ENCODE measurements at regions not wholly inside any gene's neighbourhood (a gene's known extent, or its start where the extent isn't known, plus 50 kb on each side); places are given as distances from the start of the nearest gene placed in this dataset.

DNA sequence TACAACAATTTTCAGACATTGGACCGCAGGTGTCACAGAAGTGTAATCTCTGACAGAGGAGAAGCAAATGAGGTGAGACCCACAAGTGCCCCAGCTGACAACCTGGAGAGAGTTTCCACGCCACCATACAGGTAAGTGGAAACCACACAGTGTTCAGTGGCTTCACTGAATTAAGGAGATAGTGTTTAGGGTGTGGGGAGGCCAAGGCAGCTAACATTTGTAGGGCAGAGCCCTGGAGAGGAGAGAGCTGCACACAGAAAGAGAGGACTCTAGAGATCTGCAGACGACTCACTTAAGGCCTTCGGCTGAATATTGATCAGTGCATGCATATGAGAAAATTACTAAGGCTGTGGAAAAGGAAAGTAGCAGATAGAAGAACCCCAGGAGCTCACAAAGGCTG lies 228.9 kb upstream of the TNRC6C start:
- DNase-seq (ENCODE audit: low spot score) (peak; percentile 9), ATAC-seq (ENCODE audit: low read depth) (no peak)
- no peak overlapping the region for H3K27ac ChIP-seq (ENCODE audit: poor library complexity, severe bottlenecking)
- peaks cover 26% of the 10 kb centered on the region for H3K27me3 ChIP-seq (ENCODE audit: insufficient read depth, poor library complexity, severe bottlenecking)
- no peaks in the 10 kb centered on the region for H3K36me3 ChIP-seq (ENCODE audit: low read depth)
- TF ChIP-seq, protein P1, sequence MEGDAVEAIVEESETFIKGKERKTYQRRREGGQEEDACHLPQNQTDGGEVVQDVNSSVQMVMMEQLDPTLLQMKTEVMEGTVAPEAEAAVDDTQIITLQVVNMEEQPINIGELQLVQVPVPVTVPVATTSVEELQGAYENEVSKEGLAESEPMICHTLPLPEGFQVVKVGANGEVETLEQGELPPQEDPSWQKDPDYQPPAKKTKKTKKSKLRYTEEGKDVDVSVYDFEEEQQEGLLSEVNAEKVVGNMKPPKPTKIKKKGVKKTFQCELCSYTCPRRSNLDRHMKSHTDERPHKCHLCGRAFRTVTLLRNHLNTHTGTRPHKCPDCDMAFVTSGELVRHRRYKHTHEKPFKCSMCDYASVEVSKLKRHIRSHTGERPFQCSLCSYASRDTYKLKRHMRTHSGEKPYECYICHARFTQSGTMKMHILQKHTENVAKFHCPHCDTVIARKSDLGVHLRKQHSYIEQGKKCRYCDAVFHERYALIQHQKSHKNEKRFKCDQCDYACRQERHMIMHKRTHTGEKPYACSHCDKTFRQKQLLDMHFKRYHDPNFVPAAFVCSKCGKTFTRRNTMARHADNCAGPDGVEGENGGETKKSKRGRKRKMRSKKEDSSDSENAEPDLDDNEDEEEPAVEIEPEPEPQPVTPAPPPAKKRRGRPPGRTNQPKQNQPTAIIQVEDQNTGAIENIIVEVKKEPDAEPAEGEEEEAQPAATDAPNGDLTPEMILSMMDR (IDR thresholded peaks at IDR 0.05; ENCODE audit: poor library complexity, severe bottlenecking): no peak
- peaks cover 6% of the 10 kb centered on the region for H3K9me3 ChIP-seq (ENCODE audit: severe bottlenecking)
- no peak overlapping the region for H3K4me3 ChIP-seq (ENCODE audit: severe bottlenecking)
- H3K4me1 ChIP-seq (ENCODE audit: insufficient read depth, poor library complexity, severe bottlenecking): peaks cover 2% of the 10 kb centered on the region

DNA sequence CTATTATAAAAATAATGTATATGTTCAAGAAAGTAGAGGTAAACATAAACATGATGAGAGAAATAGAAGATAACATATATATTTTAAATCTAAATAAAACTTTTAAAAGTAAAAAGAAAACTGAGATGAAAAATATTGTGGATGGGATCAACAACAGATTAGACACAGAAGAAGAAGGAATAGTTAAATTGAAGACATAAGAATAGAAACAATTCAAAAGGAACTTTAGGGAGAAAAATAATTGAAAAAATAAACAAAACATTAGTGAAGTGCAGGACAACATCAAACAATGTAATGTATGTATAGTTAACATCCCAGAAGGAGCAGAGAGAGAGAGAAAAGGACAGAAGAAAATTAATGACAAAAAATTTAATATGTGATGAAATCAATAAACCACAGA lies 228.1 kb upstream of the TNRC6C start:
- TF ChIP-seq, protein P1 (IDR thresholded peaks at IDR 0.05; ENCODE audit: poor library complexity, severe bottlenecking): no peak
- DNase-seq (ENCODE audit: low spot score): no peak
- Histone ChIP-seq H3K4me3 (ENCODE audit: severe bottlenecking) (no peak overlapping the region), H3K27ac (ENCODE audit: poor library complexity, severe bottlenecking) (no peak overlapping the region), H3K9me3 (ENCODE audit: severe bottlenecking) (peaks cover 6% of the 10 kb centered on the region), H3K36me3 (ENCODE audit: low read depth) (no peaks in the 10 kb centered on the region), H3K4me1 (ENCODE audit: insufficient read depth, poor library complexity, severe bottlenecking) (peaks cover 8% of the 10 kb centered on the region), H3K27me3 (ENCODE audit: insufficient read depth, poor library complexity, severe bottlenecking) (peaks cover 34% of the 10 kb centered on the region)
- no peak for ATAC-seq (ENCODE audit: low read depth)

DNA sequence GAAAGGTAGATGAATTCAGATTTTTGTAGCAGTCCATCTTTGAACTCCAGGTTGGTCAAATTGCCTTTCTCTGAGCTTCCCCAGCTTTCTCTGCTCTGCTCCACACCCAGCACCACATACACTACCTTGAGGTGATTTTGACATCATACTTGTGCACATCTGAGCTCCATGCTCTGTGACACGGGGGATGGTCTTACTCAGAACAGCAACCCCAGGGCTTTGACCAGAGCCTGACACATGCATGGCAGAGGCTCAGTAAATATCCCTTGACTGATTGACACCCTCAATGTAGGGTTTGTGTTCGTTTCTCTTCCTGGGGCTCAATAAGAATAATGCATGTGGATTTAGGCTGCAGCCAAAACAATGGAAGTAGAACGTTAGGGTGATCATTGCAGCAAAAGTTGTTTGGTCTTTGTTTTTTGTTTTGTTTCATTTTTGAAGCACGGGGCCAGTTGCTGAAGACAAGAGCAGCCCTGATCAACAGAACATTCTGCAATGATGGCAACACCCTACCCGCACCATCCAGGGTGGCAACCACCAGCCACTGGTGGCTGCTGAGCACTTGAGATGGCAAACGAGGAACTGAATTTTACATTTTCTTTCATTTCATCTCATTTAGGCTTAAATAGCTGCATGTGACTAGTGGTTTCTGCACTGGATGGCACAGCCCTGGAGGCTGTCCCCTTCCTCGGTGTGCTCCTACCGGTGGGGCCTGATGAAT lies 224.8 kb upstream of the TNRC6C start:
- Histone ChIP-seq H3K4me3 (ENCODE audit: severe bottlenecking) (no peak overlapping the region), H3K27me3 (ENCODE audit: insufficient read depth, poor library complexity, severe bottlenecking) (peaks cover 57% of the 10 kb centered on the region), H3K9me3 (ENCODE audit: severe bottlenecking) (peaks cover 6% of the 10 kb centered on the region), H3K4me1 (ENCODE audit: insufficient read depth, poor library complexity, severe bottlenecking) (peaks cover 8% of the 10 kb centered on the region), H3K27ac (ENCODE audit: poor library complexity, severe bottlenecking) (no peak overlapping the region), H3K36me3 (ENCODE audit: low read depth) (no peaks in the 10 kb centered on the region)
- DNase-seq (ENCODE audit: low spot score): peak; percentile 7
- TF ChIP-seq, protein P1 (IDR thresholded peaks at IDR 0.05; ENCODE audit: poor library complexity, severe bottlenecking): no peak
- ATAC-seq (ENCODE audit: low read depth): no peak

DNA sequence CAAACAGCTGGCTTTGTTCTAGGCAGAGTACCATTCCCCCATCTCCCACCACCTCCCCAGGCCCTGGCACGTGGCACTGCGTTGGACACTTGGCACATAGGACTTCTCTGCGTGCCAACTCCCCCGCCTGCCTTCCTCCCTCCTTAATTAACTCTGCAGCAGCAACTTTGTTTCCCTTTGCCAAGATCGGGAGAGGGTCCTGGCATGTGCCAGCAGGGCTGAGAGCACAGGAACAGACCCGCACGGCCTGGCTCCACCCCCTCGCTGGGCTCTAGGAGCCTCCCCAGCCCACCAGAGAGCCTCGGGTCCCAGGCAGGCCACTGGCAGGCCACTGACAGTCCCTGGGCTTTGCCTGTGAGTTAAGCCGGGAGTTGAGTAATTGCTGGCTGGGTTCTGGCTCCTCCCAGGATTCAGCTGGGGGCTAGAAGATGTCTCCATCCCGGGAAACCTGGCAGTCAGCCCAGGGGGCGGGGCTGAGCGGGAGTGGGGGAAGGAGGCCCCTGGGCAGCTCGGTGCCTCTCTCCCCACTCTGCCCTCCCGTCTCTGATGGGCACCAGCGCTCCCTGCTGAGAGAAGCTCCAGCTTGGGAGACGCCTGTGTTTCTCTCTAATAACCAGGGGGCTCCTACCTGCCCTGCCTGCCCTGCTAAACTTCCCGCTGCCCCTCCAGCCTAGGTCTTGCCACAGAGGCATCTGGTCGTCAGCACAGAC lies 224.0 kb upstream of the TNRC6C start:
- Histone ChIP-seq H3K4me1 (ENCODE audit: insufficient read depth, poor library complexity, severe bottlenecking) (peaks cover 8% of the 10 kb centered on the region), H3K4me3 (ENCODE audit: severe bottlenecking) (no peak overlapping the region), H3K36me3 (ENCODE audit: low read depth) (no peaks in the 10 kb centered on the region), H3K27me3 (ENCODE audit: insufficient read depth, poor library complexity, severe bottlenecking) (peaks cover 63% of the 10 kb centered on the region), H3K27ac (ENCODE audit: poor library complexity, severe bottlenecking) (no peak overlapping the region), H3K9me3 (ENCODE audit: severe bottlenecking) (peaks cover 6% of the 10 kb centered on the region)
- DNase-seq (ENCODE audit: low spot score) (peak; percentile 64), ATAC-seq (ENCODE audit: low read depth) (peak; percentile 63)
- TF ChIP-seq, protein P1 (IDR thresholded peaks at IDR 0.05; ENCODE audit: poor library complexity, severe bottlenecking): no peak

Data from RWPE2 (cell line).